Pons (tissue), 1 donor: ENCODE measurements at regions not wholly inside any gene's neighbourhood (a gene's known extent, or its start where the extent isn't known, plus 50 kb on each side); places are given as distances from the start of the nearest gene placed in this dataset.

Experiments
- DNase-seq: peaks from one replicate; pipeline ENCODE4 v3.0.0-alpha.2; 2016; ENCODE audit warnings: low spot score

GRCh38 chr13:79267560-79267959, 138.5 kb downstream of the RBM26 start:
- DNase-seq: no peak

GRCh38 chr13:79258489-79258888, 147.6 kb downstream of the RBM26 start:
- DNase-seq: no peak

GRCh38 chr13:79246578-79246949, 159.5 kb downstream of the RBM26 start:
- no peak for DNase-seq

GRCh38 chr13:79245937-79246577, 160.0 kb downstream of the RBM26 start:
- DNase-seq: no peak

GRCh38 chr13:79241697-79242096, 164.4 kb downstream of the RBM26 start:
- no peak for DNase-seq

GRCh38 chr13:79237981-79238380, 168.1 kb downstream of the RBM26 start:
- no peak for DNase-seq

- DNase-seq: no peak
These were observed 174.2 kb downstream of the RBM26 start for GRCh38 chr13:79231887-79232286.

GRCh38 chr13:79229761-79230160, 176.3 kb downstream of the RBM26 start:
- DNase-seq: no peak

- DNase-seq: no peak
These were observed 177.1 kb downstream of the RBM26 start for GRCh38 chr13:79228972-79229371.

- DNase-seq: no peak
These were observed 178.6 kb downstream of the RBM26 start for GRCh38 chr13:79227418-79227817.

GRCh38 chr13:79226938-79227337, 179.1 kb downstream of the RBM26 start:
- DNase-seq: no peak

GRCh38 chr13:79226250-79226649, 179.8 kb downstream of the RBM26 start:
- no peak for DNase-seq

GRCh38 chr13:79225487-79226232, 180.4 kb downstream of the RBM26 start:
- no peak for DNase-seq

- DNase-seq: no peak
These were observed 183.4 kb downstream of the RBM26 start for GRCh38 chr13:79222427-79223205.

- no peak for DNase-seq
These were observed 193.9 kb downstream of the RBM26 start for GRCh38 chr13:79212064-79212619.

GRCh38 chr13:79211377-79211776, 194.7 kb downstream of the RBM26 start:
- DNase-seq: no peak

- no peak for DNase-seq
These were observed 208.1 kb downstream of the RBM26 start for GRCh38 chr13:79197933-79198332.

GRCh38 chr13:79196843-79197242, 209.2 kb downstream of the RBM26 start:
- no peak for DNase-seq

- no peak for DNase-seq
These were observed 209.7 kb downstream of the RBM26 start for GRCh38 chr13:79196366-79196765.

- DNase-seq: no peak
These were observed 211.3 kb downstream of the RBM26 start for GRCh38 chr13:79194727-79195126.

GRCh38 chr13:79194272-79194671, 211.8 kb downstream of the RBM26 start:
- no peak for DNase-seq

- DNase-seq: peak; percentile 6
These were observed 214.6 kb downstream of the RBM26 start for GRCh38 chr13:79191501-79191900.

- peak; percentile 3 for DNase-seq
These were observed 215.1 kb downstream of the RBM26 start for GRCh38 chr13:79190932-79191331.
